ENCODE measurements at regions not wholly inside any gene's neighbourhood (a gene's known extent, or its start where the extent isn't known, plus 50 kb on each side); places are given as distances from the start of the nearest gene placed in this dataset.

- no peaks in the 10 kb centered on the region for H3K27me3 ChIP-seq (ENCODE audit: control insufficient read depth, insufficient read depth)
- no peaks in the 10 kb centered on the region for H3K4me1 ChIP-seq (ENCODE audit: control insufficient read depth, insufficient read depth, low read length)
- H3K4me3 ChIP-seq (ENCODE audit: low read length): no peak overlapping the region
- no peak for DNase-seq
- intact Hi-C loops (cut with DNase I): no loop called here
- H3K9me3 ChIP-seq (ENCODE audit: control insufficient read depth, low read length): no peaks in the 10 kb centered on the region
- WGBS: 72% methylated on average over 2 of the region's 2 CpGs
- peak in 1 of 2 donors; percentile 28 for ATAC-seq
- no peak overlapping the region for H3K27ac ChIP-seq (ENCODE audit: low read length)
Observed at GRCh38 chr5:143554187-143554717, 150.8 kb upstream of the NR3C1 start.

- Histone ChIP-seq H3K9me3 (ENCODE audit: control insufficient read depth, low read length) (no peaks in the 10 kb centered on the region), H3K27me3 (ENCODE audit: control insufficient read depth, insufficient read depth) (no peaks in the 10 kb centered on the region), H3K4me3 (ENCODE audit: low read length) (no peak overlapping the region), H3K27ac (ENCODE audit: low read length) (no peak overlapping the region), H3K4me1 (ENCODE audit: control insufficient read depth, insufficient read depth, low read length) (no peaks in the 10 kb centered on the region)
- intact Hi-C loops (cut with DNase I): no loop called here
- ATAC-seq: no peak
- WGBS: 85% methylated on average over 1 of the region's 1 CpG
- DNase-seq: no peak
Observed at GRCh38 chr5:143552680-143553079, 149.2 kb upstream of the NR3C1 start.

- Histone ChIP-seq H3K4me1 (ENCODE audit: control insufficient read depth, insufficient read depth, low read length) (no peaks in the 10 kb centered on the region), H3K27me3 (ENCODE audit: control insufficient read depth, insufficient read depth) (no peaks in the 10 kb centered on the region), H3K4me3 (ENCODE audit: low read length) (no peak overlapping the region), H3K27ac (ENCODE audit: low read length) (no peak overlapping the region), H3K9me3 (ENCODE audit: control insufficient read depth, low read length) (no peaks in the 10 kb centered on the region)
- no peak for ATAC-seq
- 36% methylated on average over 2 of the region's 2 CpGs for WGBS
- intact Hi-C loops (cut with DNase I): no loop called here
- no peak for DNase-seq
Observed at GRCh38 chr5:143551820-143552251, 148.3 kb upstream of the NR3C1 start.

GRCh38 chr5:143550986-143551630 lies 147.6 kb upstream of the NR3C1 start:
- no peak for ATAC-seq
- no peak overlapping the region for H3K27ac ChIP-seq (ENCODE audit: low read length)
- WGBS: 93% methylated on average over 2 of the region's 2 CpGs

GRCh38 chr5:143547342-143547741 lies 143.9 kb upstream of the NR3C1 start:
- no peaks in the 10 kb centered on the region for H3K9me3 ChIP-seq (ENCODE audit: control insufficient read depth, low read length)
- DNase-seq (no peak), ATAC-seq (no peak)
- H3K4me1 ChIP-seq (ENCODE audit: control insufficient read depth, insufficient read depth, low read length): peaks cover 1% of the 10 kb centered on the region
- intact Hi-C loops (cut with DNase I): no loop called here
- no peak overlapping the region for H3K27ac ChIP-seq (ENCODE audit: low read length)
- no peak overlapping the region for H3K4me3 ChIP-seq (ENCODE audit: low read length)
- H3K27me3 ChIP-seq (ENCODE audit: control insufficient read depth, insufficient read depth): no peaks in the 10 kb centered on the region

More at GRCh38 chr5:143550986-143551630, 147.6 kb upstream of the NR3C1 start:
- intact Hi-C loops (cut with DNase I): no loop called here
- Histone ChIP-seq H3K4me1 (ENCODE audit: control insufficient read depth, insufficient read depth, low read length) (no peaks in the 10 kb centered on the region), H3K27me3 (ENCODE audit: control insufficient read depth, insufficient read depth) (no peaks in the 10 kb centered on the region), H3K9me3 (ENCODE audit: control insufficient read depth, low read length) (no peaks in the 10 kb centered on the region), H3K4me3 (ENCODE audit: low read length) (no peak overlapping the region)
- DNase-seq: no peak

GRCh38 chr5:143546394-143546793 lies 142.9 kb upstream of the NR3C1 start:
- peaks cover 1% of the 10 kb centered on the region for H3K4me1 ChIP-seq (ENCODE audit: control insufficient read depth, insufficient read depth, low read length)
- no peaks in the 10 kb centered on the region for H3K9me3 ChIP-seq (ENCODE audit: control insufficient read depth, low read length)
- no peak overlapping the region for H3K4me3 ChIP-seq (ENCODE audit: low read length)
- intact Hi-C loops (cut with DNase I): no loop called here
- ATAC-seq (no peak), DNase-seq (no peak)
- no peaks in the 10 kb centered on the region for H3K27me3 ChIP-seq (ENCODE audit: control insufficient read depth, insufficient read depth)
- no peak overlapping the region for H3K27ac ChIP-seq (ENCODE audit: low read length)

GRCh38 chr5:143544606-143545005 lies 141.1 kb upstream of the NR3C1 start:
- DNase-seq (no peak), ATAC-seq (no peak)
- no peaks in the 10 kb centered on the region for H3K27me3 ChIP-seq (ENCODE audit: control insufficient read depth, insufficient read depth)
- H3K4me3 ChIP-seq (ENCODE audit: low read length): no peak overlapping the region
- peaks cover 1% of the 10 kb centered on the region for H3K4me1 ChIP-seq (ENCODE audit: control insufficient read depth, insufficient read depth, low read length)
- H3K27ac ChIP-seq (ENCODE audit: low read length): no peak overlapping the region
- intact Hi-C loops (cut with DNase I): no loop called here
- H3K9me3 ChIP-seq (ENCODE audit: control insufficient read depth, low read length): no peaks in the 10 kb centered on the region

GRCh38 chr5:143543358-143544255 lies 140.1 kb upstream of the NR3C1 start:
- Histone ChIP-seq H3K27ac (ENCODE audit: low read length) (no peak overlapping the region), H3K27me3 (ENCODE audit: control insufficient read depth, insufficient read depth) (no peaks in the 10 kb centered on the region), H3K4me3 (ENCODE audit: low read length) (no peak overlapping the region), H3K4me1 (ENCODE audit: control insufficient read depth, insufficient read depth, low read length) (peaks cover 1% of the 10 kb centered on the region), H3K9me3 (ENCODE audit: control insufficient read depth, low read length) (no peaks in the 10 kb centered on the region)
- ATAC-seq (no peak), DNase-seq (no peak)
- intact Hi-C loops (cut with DNase I): no loop called here
- 70% methylated on average over 2 of the region's 2 CpGs for WGBS

- ATAC-seq (peak in 1 of 2 donors; percentile 26), DNase-seq (no peak)
- WGBS: 28% methylated on average over 3 of the region's 3 CpGs
- intact Hi-C loops (cut with DNase I): no loop called here
- no peaks in the 10 kb centered on the region for H3K27me3 ChIP-seq (ENCODE audit: control insufficient read depth, insufficient read depth)
- peaks cover 1% of the 10 kb centered on the region for H3K4me1 ChIP-seq (ENCODE audit: control insufficient read depth, insufficient read depth, low read length)
- no peaks in the 10 kb centered on the region for H3K9me3 ChIP-seq (ENCODE audit: control insufficient read depth, low read length)
- H3K27ac ChIP-seq (ENCODE audit: low read length): no peak overlapping the region
- H3K4me3 ChIP-seq (ENCODE audit: low read length): no peak overlapping the region
Observed at GRCh38 chr5:143542798-143543144, 139.3 kb upstream of the NR3C1 start.

- DNase-seq: no peak
- no peak overlapping the region for H3K4me3 ChIP-seq (ENCODE audit: low read length)
- WGBS: 44% methylated on average over 6 of the region's 6 CpGs
- intact Hi-C loops (cut with DNase I): no loop called here
- H3K9me3 ChIP-seq (ENCODE audit: control insufficient read depth, low read length): no peaks in the 10 kb centered on the region
- H3K4me1 ChIP-seq (ENCODE audit: control insufficient read depth, insufficient read depth, low read length): peaks cover 1% of the 10 kb centered on the region
- no peak overlapping the region for H3K27ac ChIP-seq (ENCODE audit: low read length)
- H3K27me3 ChIP-seq (ENCODE audit: control insufficient read depth, insufficient read depth): no peaks in the 10 kb centered on the region
- ATAC-seq: no peak
Observed at GRCh38 chr5:143541943-143542797, 138.7 kb upstream of the NR3C1 start.

GRCh38 chr5:143539742-143540141 lies 136.3 kb upstream of the NR3C1 start:
- Histone ChIP-seq H3K4me3 (ENCODE audit: low read length) (no peak overlapping the region), H3K27ac (ENCODE audit: low read length) (no peak overlapping the region), H3K27me3 (ENCODE audit: control insufficient read depth, insufficient read depth) (no peaks in the 10 kb centered on the region), H3K9me3 (ENCODE audit: control insufficient read depth, low read length) (no peaks in the 10 kb centered on the region), H3K4me1 (ENCODE audit: control insufficient read depth, insufficient read depth, low read length) (peaks cover 1% of the 10 kb centered on the region)
- intact Hi-C loops (cut with DNase I): no loop called here
- no peak for ATAC-seq
- DNase-seq: no peak

Data from right cardiac atrium (tissue), 5 donors.